Lower lobe of right lung (tissue), 2 donors: ENCODE measurements at regions not wholly inside any gene's neighbourhood (a gene's known extent, or its start where the extent isn't known, plus 50 kb on each side); places are given as distances from the start of the nearest gene placed in this dataset.

Source experiments
- ATAC-seq, 2 donors: fragments of 200-7000 bp; cut with Tn5 transposase; one replicate each; pipeline ENCODE4 v1.9.1; 2020 to 2022; ENCODE audit warnings: mild to moderate bottlenecking in 2 of 2, moderate library complexity in 2 of 2
- DNase-seq: peaks from one replicate; pipeline ENCODE4 v3.0.0-alpha.2; 2020
- H3K27ac ChIP-seq: fragments of 200-600 bp; one replicate; pipeline ENCODE4 v1.8.0; 2022
- H3K27me3 ChIP-seq: fragments of 200-600 bp; one replicate; pipeline ENCODE4 v1.8.0; 2022; ENCODE audit warnings: low read depth
- H3K36me3 ChIP-seq: fragments of 200-600 bp; one replicate; pipeline ENCODE4 v1.8.0; 2022; ENCODE audit warnings: mild to moderate bottlenecking
- H3K4me1 ChIP-seq: fragments of 200-600 bp; one replicate; pipeline ENCODE4 v1.8.0; 2022
- H3K4me3 ChIP-seq: fragments of 200-600 bp; one replicate; pipeline ENCODE4 v1.8.0; 2022; ENCODE audit warnings: mild to moderate bottlenecking
- H3K9me3 ChIP-seq: fragments of 200-600 bp; one replicate; pipeline ENCODE4 v1.8.0; 2022
- CTCF ChIP-seq: fragments of 200-600 bp; IDR thresholded peaks from one replicate; pipeline ENCODE4 v1.8.0; 2022; ENCODE audit warnings: antibody characterized with exemption, mild to moderate bottlenecking
- intact Hi-C: fragments of 100-400 bp; cut with DNase I; formaldehyde crosslinking; loops from one replicate; pipeline ENCODE4 v1.11.0; 2022
- donor health status: DM: no; HTN: yes; CAD: no; lungs with severe emphysema.

GRCh38 chr2:238554468-238555315 is 128.0 kb downstream of the ASB1 start:
- intact Hi-C loops, result no loop called here
- DNase-seq (no peak), ATAC-seq (no peak)
- no peak overlapping the region for H3K27ac ChIP-seq
- peaks cover 15% of the 10 kb centered on the region for H3K9me3 ChIP-seq
- H3K27me3 ChIP-seq, result no peaks in the 10 kb centered on the region
- no peak for TF ChIP-seq CTCF
- no peak overlapping the region for H3K4me3 ChIP-seq
- H3K36me3 ChIP-seq, result no peaks in the 10 kb centered on the region
- peaks cover 4% of the 10 kb centered on the region for H3K4me1 ChIP-seq

GRCh38 chr2:238555786-238556542 is 129.2 kb downstream of the ASB1 start:
- intact Hi-C loops, result no loop called here

DNA sequence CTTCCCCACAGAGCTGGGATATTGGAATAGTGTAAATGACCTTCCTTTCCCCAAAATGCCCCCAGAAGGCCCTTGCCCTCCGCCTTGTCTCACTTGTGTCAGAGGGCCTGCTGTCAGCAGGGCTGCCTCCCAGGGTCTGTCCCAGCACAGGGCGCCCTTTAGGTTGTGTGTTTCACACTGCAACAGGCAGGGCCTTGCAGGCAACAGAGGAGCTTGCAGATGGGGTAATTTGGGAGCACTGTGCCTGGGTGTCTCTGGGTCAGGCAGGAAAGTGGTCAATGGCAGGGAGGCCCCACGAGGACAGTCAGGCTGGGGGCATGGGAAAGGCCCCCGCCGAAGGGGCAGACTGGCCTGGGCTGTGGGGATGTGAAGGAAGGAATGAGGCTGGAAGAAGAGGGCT is 130.7 kb downstream of the ASB1 start:
- Histone ChIP-seq H3K27ac (no peak overlapping the region), H3K4me1 (peaks cover 4% of the 10 kb centered on the region), H3K27me3 (no peaks in the 10 kb centered on the region), H3K9me3 (peaks cover 15% of the 10 kb centered on the region), H3K4me3 (no peak overlapping the region), H3K36me3 (no peaks in the 10 kb centered on the region)
- TF ChIP-seq CTCF, result no peak
- no peak for ATAC-seq
- intact Hi-C loops, result no loop called here
- no peak for DNase-seq

More at GRCh38 chr2:238555786-238556542, 129.2 kb downstream of the ASB1 start:
- Histone ChIP-seq H3K4me1 (peaks cover 4% of the 10 kb centered on the region), H3K36me3 (no peaks in the 10 kb centered on the region), H3K27me3 (no peaks in the 10 kb centered on the region), H3K27ac (no peak overlapping the region), H3K4me3 (no peak overlapping the region), H3K9me3 (peaks cover 15% of the 10 kb centered on the region)
- no peak for ATAC-seq
- TF ChIP-seq CTCF, result no peak
- no peak for DNase-seq

GRCh38 chr2:238557936-238558335 is 131.2 kb downstream of the ASB1 start:
- intact Hi-C loops, result no loop called here
- no peaks in the 10 kb centered on the region for H3K27me3 ChIP-seq
- H3K36me3 ChIP-seq, result no peaks in the 10 kb centered on the region
- H3K9me3 ChIP-seq, result peaks cover 11% of the 10 kb centered on the region
- peak overlapping the region; percentile 46 for H3K27ac ChIP-seq
- H3K4me3 ChIP-seq, result peak overlapping the region; percentile 40
- DNase-seq (peak; percentile 47), ATAC-seq (peak; percentile 53 to 64)
- peaks cover 4% of the 10 kb centered on the region for H3K4me1 ChIP-seq
- no peak for TF ChIP-seq CTCF

DNA sequence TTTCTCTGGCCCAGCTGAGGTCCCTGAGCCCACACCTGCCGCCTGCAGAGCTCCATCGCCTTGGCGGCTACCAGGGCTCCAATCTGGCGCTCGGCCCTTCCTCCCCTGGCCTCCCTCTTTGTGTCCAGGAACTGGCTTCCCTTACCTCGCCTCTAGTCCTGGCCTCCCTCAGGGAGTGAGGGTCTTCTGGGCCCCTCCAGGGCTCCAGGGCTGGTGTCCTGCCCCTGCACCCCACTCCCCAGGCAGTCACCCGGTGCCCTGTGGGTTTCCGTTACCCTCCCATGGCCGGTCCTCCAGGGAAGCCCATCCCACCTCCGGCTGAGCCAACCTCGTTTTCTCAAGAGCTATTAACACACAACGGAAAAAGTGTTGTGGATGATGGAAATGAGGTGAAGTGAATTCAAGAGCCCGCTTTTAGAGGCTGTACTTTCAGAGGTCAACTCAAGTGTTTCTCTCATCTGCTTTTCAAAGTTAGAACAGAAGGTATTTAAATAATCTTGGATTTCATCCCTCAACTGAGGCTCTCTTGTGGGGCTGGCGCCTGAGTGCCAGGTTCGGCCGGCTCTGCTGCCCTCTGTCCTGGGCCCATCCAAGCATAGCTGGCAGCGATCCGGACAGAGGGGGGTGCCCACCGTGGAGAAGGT is 131.9 kb downstream of the ASB1 start:
- peaks cover 6% of the 10 kb centered on the region for H3K9me3 ChIP-seq
- ATAC-seq (peak; percentile 89 to 93), DNase-seq (peak; percentile 71)
- H3K4me3 ChIP-seq, result peak overlapping the region; percentile 40
- intact Hi-C loops, result no loop called here
- H3K4me1 ChIP-seq, result peaks cover 4% of the 10 kb centered on the region
- no peaks in the 10 kb centered on the region for H3K36me3 ChIP-seq
- no peaks in the 10 kb centered on the region for H3K27me3 ChIP-seq
- peak overlapping the region; percentile 46 for H3K27ac ChIP-seq
- TF ChIP-seq CTCF, result no peak
